K562 (cell line): ENCODE measurements at regions not wholly inside any gene's neighbourhood (a gene's known extent, or its start where the extent isn't known, plus 50 kb on each side); places are given as distances from the start of the nearest gene placed in this dataset.

Source experiments
- EGR1 ChIP-seq: fragments of 450-650 bp; conservative IDR thresholded peaks from 2 replicates; pipeline ENCODE4 v1.6.1; 2017; ENCODE audit warnings: mild to moderate bottlenecking
- EHMT2 ChIP-seq: fragments of 450-650 bp; IDR thresholded peaks from 2 replicates; pipeline ENCODE4 v1.6.1; 2018; ENCODE audit warnings: antibody characterized with exemption
- HIVEP1 ChIP-seq: fragments of 250-450 bp; sonication (Bioruptor Pico); IDR thresholded peaks from 2 replicates; pipeline ENCODE4 v1.4.0; 2020; ENCODE audit warnings: mild to moderate bottlenecking
- KDM1A ChIP-seq, 2 experiments: fragments of 450-650 bp; IDR thresholded peaks; 2 replicates each; pipeline ENCODE4 v1.6.1; 2016; ENCODE audit warnings: mild to moderate bottlenecking in 2 of 2
- NFIC ChIP-seq: fragments of 450-650 bp; IDR thresholded peaks from 2 replicates; pipeline ENCODE4 v1.6.1; 2017; ENCODE audit warnings: mild to moderate bottlenecking, inconsistent platforms
- ZNF217 ChIP-seq: sonication (generic); formaldehyde crosslinking; IDR thresholded peaks from 2 replicates; pipeline ENCODE4 v1.8.0; 2022; ENCODE audit warnings: mild to moderate bottlenecking, missing genetic modification reagents
- ZNF431 ChIP-seq: sonication (generic); formaldehyde crosslinking; IDR thresholded peaks from 2 replicates; pipeline ENCODE4 v1.8.0; 2022; ENCODE audit warnings: mild to moderate bottlenecking, missing genetic modification reagents
- TF ChIP-seq, protein P1 (sequence below), 3 experiments: IDR thresholded peaks in 2 of 3; conservative IDR thresholded peaks in 1 of 3; 2 replicates each; pipeline ENCODE4 v1.5.1; 2011 to 2012; ENCODE audit warnings: low read length in 3 of 3, mild to moderate bottlenecking in 3 of 3, control low read depth in 2 of 3, improper control_type of control experiment in 1 of 3, inconsistent platforms in 1 of 3, low read depth in 1 of 3, mixed read lengths in 1 of 3, moderate library complexity in 1 of 3; ENCODE audit not compliant: insufficient read depth in 2 of 3
- TF ChIP-seq, protein P2 (sequence below): fragments of 250-450 bp; sonication (Bioruptor Pico); IDR thresholded peaks from 2 replicates; pipeline ENCODE4 v1.5.0; 2022; ENCODE audit warnings: mild to moderate bottlenecking

DNA sequence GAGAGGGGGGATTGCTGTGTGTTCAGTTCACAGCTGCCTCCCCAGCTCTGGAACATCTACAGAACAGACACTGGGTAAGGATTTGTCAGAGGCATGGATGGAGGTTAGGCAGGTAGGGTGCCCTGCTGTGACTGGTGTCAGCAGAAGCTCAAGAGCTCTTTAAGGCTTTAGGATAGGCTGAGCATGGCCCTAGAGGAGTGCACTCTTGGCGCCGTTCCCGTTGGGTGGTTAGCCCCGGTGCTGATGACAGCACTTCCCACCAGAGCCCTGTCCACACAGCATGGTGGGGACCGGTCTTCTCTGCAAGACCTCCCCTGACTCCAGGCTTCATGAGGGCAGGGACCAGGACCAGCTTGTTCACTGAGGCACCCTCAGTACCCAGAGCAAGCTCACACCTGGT is 262.0 kb downstream of the BMP7 start:
- TF ChIP-seq ZNF431 (CRISPR knock-in tag) (no peak), ZNF217 (CRISPR knock-in tag) (no peak), EHMT2 (no peak), NFIC (no peak), EGR1 (no peak), KDM1A (IDR thresholded peaks at IDR 0.05) (no peak), HIVEP1 (no peak)
- TF ChIP-seq, protein P1, sequence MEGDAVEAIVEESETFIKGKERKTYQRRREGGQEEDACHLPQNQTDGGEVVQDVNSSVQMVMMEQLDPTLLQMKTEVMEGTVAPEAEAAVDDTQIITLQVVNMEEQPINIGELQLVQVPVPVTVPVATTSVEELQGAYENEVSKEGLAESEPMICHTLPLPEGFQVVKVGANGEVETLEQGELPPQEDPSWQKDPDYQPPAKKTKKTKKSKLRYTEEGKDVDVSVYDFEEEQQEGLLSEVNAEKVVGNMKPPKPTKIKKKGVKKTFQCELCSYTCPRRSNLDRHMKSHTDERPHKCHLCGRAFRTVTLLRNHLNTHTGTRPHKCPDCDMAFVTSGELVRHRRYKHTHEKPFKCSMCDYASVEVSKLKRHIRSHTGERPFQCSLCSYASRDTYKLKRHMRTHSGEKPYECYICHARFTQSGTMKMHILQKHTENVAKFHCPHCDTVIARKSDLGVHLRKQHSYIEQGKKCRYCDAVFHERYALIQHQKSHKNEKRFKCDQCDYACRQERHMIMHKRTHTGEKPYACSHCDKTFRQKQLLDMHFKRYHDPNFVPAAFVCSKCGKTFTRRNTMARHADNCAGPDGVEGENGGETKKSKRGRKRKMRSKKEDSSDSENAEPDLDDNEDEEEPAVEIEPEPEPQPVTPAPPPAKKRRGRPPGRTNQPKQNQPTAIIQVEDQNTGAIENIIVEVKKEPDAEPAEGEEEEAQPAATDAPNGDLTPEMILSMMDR (IDR thresholded peaks at IDR 0.05 in 2 of 3, conservative IDR thresholded peaks at IDR 0.05 in 1 of 3; ENCODE audit: insufficient read depth in 2 of 3, low read depth in 1 of 3, low read length in 3 of 3): no peak
- TF ChIP-seq, protein P2, sequence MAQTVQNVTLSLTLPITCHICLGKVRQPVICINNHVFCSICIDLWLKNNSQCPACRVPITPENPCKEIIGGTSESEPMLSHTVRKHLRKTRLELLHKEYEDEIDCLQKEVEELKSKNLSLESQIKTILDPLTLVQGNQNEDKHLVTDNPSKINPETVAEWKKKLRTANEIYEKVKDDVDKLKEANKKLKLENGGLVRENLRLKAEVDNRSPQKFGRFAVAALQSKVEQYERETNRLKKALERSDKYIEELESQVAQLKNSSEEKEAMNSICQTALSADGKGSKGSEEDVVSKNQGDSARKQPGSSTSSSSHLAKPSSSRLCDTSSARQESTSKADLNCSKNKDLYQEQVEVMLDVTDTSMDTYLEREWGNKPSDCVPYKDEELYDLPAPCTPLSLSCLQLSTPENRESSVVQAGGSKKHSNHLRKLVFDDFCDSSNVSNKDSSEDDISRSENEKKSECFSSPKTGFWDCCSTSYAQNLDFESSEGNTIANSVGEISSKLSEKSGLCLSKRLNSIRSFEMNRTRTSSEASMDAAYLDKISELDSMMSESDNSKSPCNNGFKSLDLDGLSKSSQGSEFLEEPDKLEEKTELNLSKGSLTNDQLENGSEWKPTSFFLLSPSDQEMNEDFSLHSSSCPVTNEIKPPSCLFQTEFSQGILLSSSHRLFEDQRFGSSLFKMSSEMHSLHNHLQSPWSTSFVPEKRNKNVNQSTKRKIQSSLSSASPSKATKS (CRISPR knock-in tag): no peak
